B cell (primary cell): ENCODE measurements at regions not wholly inside any gene's neighbourhood (a gene's known extent, or its start where the extent isn't known, plus 50 kb on each side); places are given as distances from the start of the nearest gene placed in this dataset.

Experiments
- ATAC-seq: fragments of 200-7000 bp; cut with Tn5 transposase; one replicate; pipeline ENCODE4 v1.10.0; 2021; ENCODE audit warnings: low read depth, mild to moderate bottlenecking, moderate number of reproducible peaks, moderate library complexity
- CTCF ChIA-PET: fragments of 350-600 bp; sonication (Branson Sonifier 250); formaldehyde crosslinking; loops from one replicate; lab custom pipeline; 2021; ENCODE audit warnings: antibody characterized with exemption, inconsistent platforms; lab: Charles Lee
- POLR2A ChIA-PET: fragments of 350-600 bp; sonication (Branson Sonifier 250); formaldehyde crosslinking; loops from one replicate; lab custom pipeline; 2021; ENCODE audit warnings: antibody characterized with exemption; lab: Charles Lee
- DNase-seq: peaks from one replicate; pipeline ENCODE4 v3.0.0; 2013
- H2AFZ ChIP-seq: 2 replicates; pipeline ENCODE4 v1.6.1; 2012; ENCODE audit warnings: mild to moderate bottlenecking, low read depth, low read length; ENCODE audit not compliant: insufficient read depth, poor library complexity, severe bottlenecking
- H3K27ac ChIP-seq, 2 donors: 1 replicate in 1 of 2; 2 replicates in 1 of 2; pipeline ENCODE4 v1.5.1; 2012 to 2013; ENCODE audit warnings: low read length in 2 of 2, mild to moderate bottlenecking in 2 of 2, moderate library complexity in 1 of 2
- H3K27me3 ChIP-seq, 4 experiments: fragments of 200-600 bp in 1 of 4; sonication (generic) in 1 of 4; replicated peaks in 1 of 4; 1 replicate in 2 of 4; 2 replicates in 2 of 4; pipeline versions ENCODE4 v1.6.1 to v1.7.0; 2013 to 2016; ENCODE audit warnings: low read length in 3 of 4, mild to moderate bottlenecking in 2 of 4, mixed read lengths in 1 of 4, moderate library complexity in 1 of 4; ENCODE audit not compliant: insufficient read depth in 4 of 4, control insufficient read depth in 3 of 4; ENCODE audit errors: control extremely low read depth in 1 of 4
- H3K36me3 ChIP-seq, 2 experiments: replicated peaks in 1 of 2; 1 replicate in 1 of 2; 2 replicates in 1 of 2; pipeline versions ENCODE4 v1.6.1 to v1.7.1; 2013; ENCODE audit warnings: low read length in 1 of 2; ENCODE audit not compliant: insufficient read depth in 2 of 2, control insufficient read depth in 1 of 2; ENCODE audit errors: control extremely low read depth in 1 of 2, extremely low read depth in 1 of 2
- H3K4me1 ChIP-seq, 2 donors: fragments of 200-600 bp in 1 of 2; sonication (generic) in 1 of 2; 1 replicate in 1 of 2; 2 replicates in 1 of 2; pipeline versions ENCODE4 v1.5.1 to v1.6.1; 2013 to 2017; ENCODE audit warnings: low read length in 2 of 2; ENCODE audit not compliant: control insufficient read depth in 2 of 2, insufficient read depth in 2 of 2
- H3K4me2 ChIP-seq: replicated peaks from 2 replicates; pipeline ENCODE3; 2012; ENCODE audit warnings: mild to moderate bottlenecking, low read depth, low read length; ENCODE audit not compliant: poor library complexity, severe bottlenecking
- H3K4me3 ChIP-seq, 5 experiments: fragments of 200-600 bp in 1 of 5; sonication (generic) in 1 of 5; 1 replicate in 3 of 5; 2 replicates in 2 of 5; pipeline versions ENCODE4 v1.5.1 to v1.7.0; 2011 to 2016; ENCODE audit warnings: low read length in 4 of 5, mild to moderate bottlenecking in 4 of 5, low read depth in 2 of 5, control low read depth in 1 of 5, moderate library complexity in 1 of 5; ENCODE audit not compliant: insufficient read depth in 1 of 5; ENCODE audit errors: control extremely low read depth in 1 of 5, extremely low read depth in 1 of 5
- H3K79me2 ChIP-seq: fragments of 200-600 bp; sonication (generic); one replicate; pipeline ENCODE4 v1.6.0; 2016; ENCODE audit warnings: low read length; ENCODE audit not compliant: control insufficient read depth, insufficient read depth
- H3K9ac ChIP-seq: fragments of 200-600 bp; sonication (generic); 2 replicates; pipeline ENCODE4 v1.6.1; 2017; ENCODE audit warnings: mild to moderate bottlenecking, low read length, moderate library complexity
- H3K9me3 ChIP-seq, 3 donors: one replicate each; pipeline versions ENCODE4 v1.6.1 to v1.7.1; 2013; ENCODE audit warnings: low read length in 2 of 3; ENCODE audit not compliant: control insufficient read depth in 2 of 3, insufficient read depth in 1 of 3; ENCODE audit errors: control extremely low read depth in 1 of 3
- H4K20me1 ChIP-seq: 2 replicates; pipeline ENCODE4 v1.6.0; 2012; ENCODE audit warnings: mild to moderate bottlenecking, low read length; ENCODE audit not compliant: insufficient read depth, control insufficient read depth, poor library complexity, severe bottlenecking
- H3K27ac Mint-ChIP-seq: one replicate; pipeline ENCODE4 v1.8.0; 2021; ENCODE audit warnings: mixed read lengths
- H3K27me3 Mint-ChIP-seq: one replicate; pipeline ENCODE4 v1.8.0; 2021; ENCODE audit warnings: mixed read lengths
- H3K4me1 Mint-ChIP-seq: one replicate; pipeline ENCODE4 v1.8.0; 2021; ENCODE audit warnings: mixed read lengths
- H3K4me3 Mint-ChIP-seq: one replicate; pipeline ENCODE4 v1.8.0; 2021; ENCODE audit warnings: mixed read lengths
- H3K9me3 Mint-ChIP-seq: one replicate; pipeline ENCODE4 v1.8.0; 2022; ENCODE audit warnings: mixed read lengths; ENCODE audit not compliant: insufficient read depth
- EZH2 ChIP-seq: IDR thresholded peaks from 2 replicates; pipeline ENCODE4 v1.6.1; 2012; ENCODE audit warnings: borderline replicate concordance, low read depth, mild to moderate bottlenecking, moderate library complexity, low read length; ENCODE audit not compliant: insufficient read depth, poor library complexity, severe bottlenecking
- WGBS: methylation state at CpG from one replicate; pipeline ENCODE4 v1.1.5; 2013; ENCODE audit warnings: missing lambda C conversion rate; ENCODE audit not compliant: insufficient coverage; 5-methylcytosine and 5-hydroxymethylcytosine counted together
- intact Hi-C: fragments of 100-400 bp; cut with micrococcal nuclease; formaldehyde crosslinking; loops from one replicate; pipeline ENCODE4 v1.10.0; 2022
- TF ChIP-seq, protein P1 (sequence below): fragments of 200-600 bp; IDR thresholded peaks from one replicate; pipeline ENCODE4 v1.8.0; 2022; ENCODE audit warnings: antibody characterized with exemption, mild to moderate bottlenecking

DNA sequence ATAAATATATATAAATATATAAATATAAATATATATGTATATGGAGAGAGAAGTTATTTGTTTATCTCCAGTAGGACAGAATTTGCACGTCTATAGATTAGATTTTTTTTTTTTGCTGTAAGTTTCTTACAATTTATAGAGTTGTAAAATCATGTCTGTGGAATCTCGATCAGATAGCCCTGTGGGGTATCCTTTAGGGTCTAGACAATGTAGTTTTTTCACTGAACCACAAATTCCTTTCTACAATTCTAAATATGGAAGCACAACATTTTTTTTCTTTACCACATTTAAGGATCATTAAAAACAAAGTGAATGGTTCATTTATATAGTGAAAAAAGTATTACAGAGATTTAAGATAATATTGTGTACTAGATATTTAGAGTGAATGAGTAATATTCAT lies 384.2 kb upstream of the ZNF608 start:
- H3K4me1 Mint-ChIP-seq, result no peaks in the 10 kb centered on the region
- no peaks in the 10 kb centered on the region for H3K4me1 ChIP-seq
- no peak for TF ChIP-seq EZH2
- TF ChIP-seq, protein P1, sequence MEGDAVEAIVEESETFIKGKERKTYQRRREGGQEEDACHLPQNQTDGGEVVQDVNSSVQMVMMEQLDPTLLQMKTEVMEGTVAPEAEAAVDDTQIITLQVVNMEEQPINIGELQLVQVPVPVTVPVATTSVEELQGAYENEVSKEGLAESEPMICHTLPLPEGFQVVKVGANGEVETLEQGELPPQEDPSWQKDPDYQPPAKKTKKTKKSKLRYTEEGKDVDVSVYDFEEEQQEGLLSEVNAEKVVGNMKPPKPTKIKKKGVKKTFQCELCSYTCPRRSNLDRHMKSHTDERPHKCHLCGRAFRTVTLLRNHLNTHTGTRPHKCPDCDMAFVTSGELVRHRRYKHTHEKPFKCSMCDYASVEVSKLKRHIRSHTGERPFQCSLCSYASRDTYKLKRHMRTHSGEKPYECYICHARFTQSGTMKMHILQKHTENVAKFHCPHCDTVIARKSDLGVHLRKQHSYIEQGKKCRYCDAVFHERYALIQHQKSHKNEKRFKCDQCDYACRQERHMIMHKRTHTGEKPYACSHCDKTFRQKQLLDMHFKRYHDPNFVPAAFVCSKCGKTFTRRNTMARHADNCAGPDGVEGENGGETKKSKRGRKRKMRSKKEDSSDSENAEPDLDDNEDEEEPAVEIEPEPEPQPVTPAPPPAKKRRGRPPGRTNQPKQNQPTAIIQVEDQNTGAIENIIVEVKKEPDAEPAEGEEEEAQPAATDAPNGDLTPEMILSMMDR, result no peak
- no peak overlapping the region for H3K9ac ChIP-seq
- H3K27me3 ChIP-seq, result no peaks in the 10 kb centered on the region
- no peak overlapping the region for H3K27ac ChIP-seq
- H3K4me3 Mint-ChIP-seq, result no peak overlapping the region
- intact Hi-C loops, result no loop called here
- no peaks in the 10 kb centered on the region for H4K20me1 ChIP-seq
- no peaks in the 10 kb centered on the region for H3K9me3 ChIP-seq
- no peak for ATAC-seq
- DNase-seq, result no peak
- H3K4me3 ChIP-seq, result no peak overlapping the region
- no peak overlapping the region for H2AFZ ChIP-seq
- no peaks in the 10 kb centered on the region for H3K27me3 Mint-ChIP-seq
- no CpG with 5 or more reads among the region's 2 CpGs for WGBS
- H3K79me2 ChIP-seq, result no peaks in the 10 kb centered on the region
- ChIA-PET CTCF (no interaction called here), POLR2A (no interaction called here)
- H3K9me3 Mint-ChIP-seq, result no peaks in the 10 kb centered on the region
- no peak overlapping the region for H3K4me2 ChIP-seq
- H3K36me3 ChIP-seq, result no peaks in the 10 kb centered on the region
- no peak overlapping the region for H3K27ac Mint-ChIP-seq

DNA sequence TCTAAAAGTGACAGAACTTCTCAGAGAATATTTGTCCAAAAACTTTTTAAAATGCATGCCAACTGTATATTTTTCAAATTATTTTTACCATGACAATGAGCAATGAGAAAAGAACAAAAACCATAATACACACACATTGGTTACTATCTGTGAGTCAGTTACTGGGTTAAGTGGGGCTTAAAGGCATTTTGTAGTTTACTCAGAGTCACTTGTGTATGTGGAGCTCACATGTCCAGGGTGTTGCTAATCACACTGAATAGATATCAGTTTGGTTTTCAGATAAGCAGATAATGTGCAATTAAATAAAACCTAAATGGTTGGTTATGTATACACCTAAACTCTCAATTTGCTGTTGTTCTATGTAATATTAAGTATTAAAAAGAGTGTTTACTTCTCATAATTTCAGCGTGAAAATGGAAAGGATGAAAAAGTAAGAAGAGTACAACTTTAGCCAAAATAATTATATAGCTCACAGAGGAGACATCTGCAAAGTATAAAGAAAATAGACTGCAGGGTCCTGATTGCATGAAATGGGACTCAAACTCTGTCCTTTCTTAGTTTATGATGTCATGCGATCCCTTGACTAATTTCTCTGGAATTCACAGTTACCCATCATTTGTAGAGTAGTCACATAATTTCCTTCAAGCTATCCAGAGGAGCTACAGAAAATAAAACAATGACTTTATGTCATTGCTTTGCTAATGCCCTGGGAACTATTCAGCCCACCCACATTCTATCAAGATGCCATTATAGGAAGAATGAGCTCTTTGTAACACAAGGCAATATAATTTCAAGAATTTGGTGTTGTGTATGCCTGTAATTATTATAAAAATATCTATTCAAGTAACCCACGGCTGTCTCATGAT lies 388.0 kb upstream of the ZNF608 start:
- no peaks in the 10 kb centered on the region for H3K4me1 Mint-ChIP-seq
- no peak for DNase-seq
- H3K27ac Mint-ChIP-seq, result no peak overlapping the region
- H3K4me3 Mint-ChIP-seq, result no peak overlapping the region
- intact Hi-C loops, result no loop called here
- ChIA-PET CTCF (no interaction called here), POLR2A (no interaction called here)
- Histone ChIP-seq H3K4me2 (no peak overlapping the region), H4K20me1 (no peaks in the 10 kb centered on the region), H3K9ac (no peak overlapping the region), H3K27me3 (no peaks in the 10 kb centered on the region), H3K9me3 (no peaks in the 10 kb centered on the region), H3K27ac (no peak overlapping the region), H3K4me3 (no peak overlapping the region), H3K36me3 (no peaks in the 10 kb centered on the region), H2AFZ (no peak overlapping the region), H3K79me2 (no peaks in the 10 kb centered on the region), H3K4me1 (no peaks in the 10 kb centered on the region)
- no peaks in the 10 kb centered on the region for H3K9me3 Mint-ChIP-seq
- no peak for TF ChIP-seq EZH2
- TF ChIP-seq, protein P1, result no peak
- WGBS, result no CpG with 5 or more reads among the region's 3 CpGs
- no peaks in the 10 kb centered on the region for H3K27me3 Mint-ChIP-seq
- ATAC-seq, result no peak
